OCI-M2 (cell line): ENCODE measurements at regions not wholly inside any gene's neighbourhood (a gene's known extent, or its start where the extent isn't known, plus 50 kb on each side); places are given as distances from the start of the nearest gene placed in this dataset.
"Not testable (repeated sequence)": the region's sequence is repeated elsewhere in the genome, so short reads cannot be mapped to it uniquely, and the experiment has no call there.

Source experiments
- DNase-seq: peaks from one replicate; lab custom pipeline; 2025; ENCODE audit not compliant: unreplicated experiment; lab: John Stamatoyannopoulos, UW

DNA sequence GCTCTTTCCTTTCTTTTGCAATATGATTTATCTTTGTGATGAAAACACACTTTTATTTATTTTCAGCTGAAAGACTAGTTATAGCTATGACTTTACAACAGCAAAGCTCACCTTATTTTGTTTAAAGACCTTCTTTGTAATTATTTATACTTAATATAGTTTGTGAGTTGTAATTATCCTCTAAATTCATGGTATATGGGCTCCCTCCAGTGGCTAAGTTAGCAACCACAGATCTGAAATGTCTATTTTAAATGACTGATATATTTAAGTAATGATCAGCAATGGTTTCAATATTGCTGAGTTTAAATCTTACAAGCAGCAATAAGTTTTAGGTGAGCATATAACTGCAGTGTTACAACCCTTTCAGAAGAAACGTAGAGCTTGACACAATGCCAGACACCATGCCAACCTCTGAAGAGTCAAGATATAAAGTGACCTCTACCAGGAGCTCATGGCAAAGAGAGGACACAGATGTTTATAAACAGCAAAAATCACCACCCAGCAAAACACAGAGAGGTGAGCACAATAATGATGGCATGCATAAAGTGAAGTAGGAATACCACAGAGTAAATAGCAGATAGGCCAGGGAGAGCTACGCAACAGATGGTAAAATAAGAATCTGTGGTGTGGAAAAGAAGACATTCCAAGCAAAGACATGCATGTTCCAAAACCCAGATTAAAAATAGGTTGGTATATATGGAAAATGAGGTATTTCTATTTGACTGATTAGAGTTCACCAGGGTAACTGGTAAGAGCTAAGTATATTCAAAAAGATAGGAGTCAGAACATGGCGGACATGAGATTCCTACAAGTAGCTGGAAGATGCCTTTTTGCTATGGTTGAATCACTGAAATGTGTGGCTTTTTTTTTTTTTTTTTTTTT lies 143.7 kb upstream of the ZNF385D start:
- no peak for DNase-seq

DNA sequence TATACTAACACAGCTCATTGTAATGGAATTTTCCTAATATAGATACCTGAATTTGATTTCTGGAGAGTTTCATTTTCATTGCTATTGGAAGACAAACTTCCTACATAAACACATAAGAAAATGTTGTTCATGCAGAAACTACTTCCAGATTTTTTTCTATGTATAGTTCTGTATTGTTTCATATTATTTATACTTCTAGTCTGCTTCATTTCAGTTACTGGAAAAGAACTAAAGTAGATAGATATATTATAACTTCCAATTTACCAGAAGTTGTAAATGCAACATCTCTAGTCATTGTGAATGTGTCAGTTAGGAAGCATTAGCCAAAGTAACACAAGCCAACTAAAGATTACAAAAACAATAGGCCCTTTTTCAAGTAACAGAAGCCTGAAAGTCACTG lies 147.3 kb upstream of the ZNF385D start:
- no peak for DNase-seq

DNA sequence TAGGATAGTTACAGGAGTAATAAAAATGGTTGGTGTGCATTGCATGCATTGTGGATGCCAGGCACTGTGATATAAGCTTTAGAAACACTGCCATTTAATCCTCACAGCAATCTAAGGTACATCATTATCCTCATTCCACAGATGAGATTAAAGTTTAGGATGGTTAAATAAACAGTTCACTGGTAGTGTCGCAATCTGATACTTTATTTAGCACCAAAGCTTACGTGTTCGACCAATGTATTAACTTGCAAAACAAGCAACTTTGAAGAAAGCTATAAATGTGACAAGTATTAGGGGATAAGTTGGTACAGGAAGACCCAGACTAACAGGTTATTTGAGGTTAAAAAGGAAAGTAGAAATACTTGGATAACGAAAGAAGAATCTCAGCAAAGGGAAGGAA lies 150.5 kb upstream of the ZNF385D start:
- DNase-seq: no peak

DNA sequence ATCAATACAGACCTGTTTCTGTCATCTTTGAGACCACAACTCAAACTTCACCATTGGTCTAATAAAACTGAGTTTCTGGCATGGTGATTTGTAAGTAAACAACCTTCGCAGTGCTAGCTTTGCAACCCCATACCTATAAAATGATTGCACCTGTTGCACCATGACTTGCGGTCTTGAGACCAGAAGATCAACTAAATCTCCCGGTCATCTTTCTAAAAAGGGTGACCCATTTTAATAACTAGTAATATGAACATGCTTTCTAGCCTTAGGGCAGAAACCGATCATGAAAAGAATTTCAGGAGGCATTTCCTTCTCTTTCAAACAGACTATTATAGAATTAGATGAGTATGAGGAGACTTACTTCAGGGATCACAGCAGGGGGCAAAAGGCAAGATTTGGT lies 151.9 kb upstream of the ZNF385D start:
- no peak for DNase-seq

DNA sequence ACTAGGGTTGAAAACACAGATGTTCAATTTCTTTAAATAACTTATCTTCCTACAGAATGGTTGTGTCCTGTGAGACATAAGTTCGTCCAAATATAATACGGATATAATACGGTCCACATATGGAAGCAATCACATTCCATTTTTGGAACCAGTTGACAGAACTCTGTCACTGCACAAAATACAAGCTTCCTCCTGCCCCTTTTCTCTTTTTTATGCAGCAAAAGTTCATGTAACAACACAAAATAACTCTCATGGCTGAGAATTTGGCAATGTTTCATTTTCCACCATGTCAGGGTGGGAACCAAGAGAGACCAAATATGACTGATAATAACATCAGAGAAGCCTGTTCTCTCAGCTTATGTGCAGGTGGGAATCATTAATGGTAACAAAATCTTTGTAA lies 158.1 kb upstream of the ZNF385D start:
- no peak for DNase-seq

DNA sequence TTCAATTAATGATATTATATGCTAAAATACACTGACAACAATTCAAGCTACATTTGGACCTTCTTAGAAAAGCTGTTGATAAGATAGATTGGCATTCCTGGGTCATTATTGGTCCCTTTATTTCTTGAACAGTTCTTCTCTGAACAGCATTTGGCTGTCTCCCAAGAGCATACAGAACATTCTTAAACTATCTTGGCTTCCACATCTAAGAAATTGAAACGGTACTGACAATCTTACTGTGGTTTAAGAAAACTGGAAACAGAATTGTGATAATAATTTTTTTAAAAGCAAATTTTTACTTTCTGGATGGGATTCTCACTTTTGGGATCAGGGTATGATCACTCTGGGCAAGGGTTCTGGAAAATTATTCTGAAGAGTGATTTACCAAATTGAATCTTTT lies 161.7 kb upstream of the ZNF385D start:
- no peak for DNase-seq

DNA sequence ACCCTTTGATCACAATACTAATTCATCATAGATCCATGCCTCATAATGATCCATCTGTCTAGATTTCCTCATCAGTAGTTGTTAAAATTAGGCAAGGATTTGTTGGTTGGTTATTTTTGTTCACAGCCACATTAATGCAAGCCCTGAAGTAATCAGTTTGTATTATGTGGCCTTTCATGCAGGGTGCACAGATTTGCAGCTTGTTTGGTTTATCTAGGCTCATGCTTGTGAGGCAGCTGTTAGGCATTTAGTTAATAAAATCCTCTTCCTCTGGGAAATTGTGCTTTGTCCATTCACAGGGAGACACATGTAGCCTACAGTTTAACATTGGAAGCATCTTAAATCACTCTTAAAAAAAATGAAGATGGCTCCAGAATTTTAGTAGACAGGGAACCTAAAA lies 162.8 kb upstream of the ZNF385D start:
- DNase-seq: no peak

DNA sequence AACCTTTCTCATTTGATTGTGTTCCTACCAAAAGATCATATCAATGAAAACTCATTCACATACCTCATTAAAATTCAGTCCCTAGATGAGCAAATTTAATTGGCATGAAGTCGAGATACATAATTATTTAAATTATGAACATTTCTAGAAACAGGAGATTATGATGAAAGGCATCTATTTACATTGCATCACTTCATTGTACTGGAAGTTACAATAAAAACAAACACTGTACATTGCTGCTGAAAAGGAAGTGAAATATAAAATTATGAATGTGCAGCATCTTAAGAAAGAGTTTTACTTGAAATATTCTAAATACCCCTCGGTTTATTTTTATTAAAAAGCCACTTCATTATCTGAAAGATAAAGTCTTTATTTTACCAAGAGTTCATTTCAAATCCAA lies 163.4 kb upstream of the ZNF385D start:
- DNase-seq: no peak

DNA sequence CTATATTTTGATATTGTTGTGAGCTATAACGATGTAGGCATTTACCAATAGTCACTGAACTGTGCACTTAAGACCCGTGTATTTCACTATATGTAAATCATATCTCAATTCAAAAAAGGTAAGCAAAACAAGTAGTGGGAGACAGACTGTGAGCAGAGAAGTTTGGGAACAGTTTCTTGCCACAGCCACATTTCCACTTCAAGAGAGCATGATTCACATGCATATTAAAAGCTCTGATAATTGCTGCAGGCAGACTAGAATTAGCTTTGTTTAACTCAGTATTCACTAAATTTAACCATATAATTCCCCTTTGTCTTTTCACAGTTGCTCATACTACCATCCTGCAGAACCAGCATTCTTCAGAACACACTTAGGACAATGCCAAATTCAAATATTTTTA lies 168.4 kb upstream of the ZNF385D start:
- no peak for DNase-seq

DNA sequence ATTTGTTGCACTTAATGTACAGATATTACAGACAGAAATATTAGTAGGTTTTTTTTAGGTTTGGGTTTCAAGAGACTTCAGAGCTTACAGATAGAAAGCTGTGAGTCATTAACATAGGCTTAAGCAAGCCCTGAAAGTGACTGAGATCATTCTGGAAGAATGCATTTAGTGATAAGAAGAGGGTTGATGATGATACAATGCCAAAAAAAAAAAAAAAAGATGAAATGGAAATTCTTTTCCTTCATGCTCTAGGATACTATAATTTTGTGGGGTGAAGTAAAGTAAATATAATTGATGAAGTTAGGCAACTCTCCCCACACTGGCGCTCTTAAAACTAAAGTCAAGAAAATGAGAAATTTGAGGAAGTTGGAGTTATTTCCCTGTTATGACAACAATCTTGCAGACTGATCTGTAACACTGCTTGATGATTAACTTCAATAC lies 169.4 kb upstream of the ZNF385D start:
- no peak for DNase-seq

DNA sequence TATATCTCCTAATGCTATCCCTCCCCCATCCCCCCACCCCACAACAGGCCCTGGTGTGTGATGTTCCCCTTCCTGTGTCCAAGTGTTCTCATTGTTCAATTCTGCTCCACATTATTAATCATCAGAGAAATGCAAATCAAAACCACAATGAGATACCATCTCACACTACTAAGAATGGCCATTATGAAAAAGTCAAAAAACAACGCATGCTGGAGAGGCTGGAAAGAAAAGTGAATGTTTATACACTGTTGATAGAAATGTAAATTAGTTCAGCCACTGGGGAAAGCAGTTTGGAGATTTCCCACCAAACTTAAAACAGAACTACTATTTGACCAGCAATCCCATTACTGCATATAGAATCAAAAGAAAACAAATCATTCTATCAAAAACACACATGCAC lies 172.1 kb upstream of the ZNF385D start:
- DNase-seq: not testable (repeated sequence)

DNA sequence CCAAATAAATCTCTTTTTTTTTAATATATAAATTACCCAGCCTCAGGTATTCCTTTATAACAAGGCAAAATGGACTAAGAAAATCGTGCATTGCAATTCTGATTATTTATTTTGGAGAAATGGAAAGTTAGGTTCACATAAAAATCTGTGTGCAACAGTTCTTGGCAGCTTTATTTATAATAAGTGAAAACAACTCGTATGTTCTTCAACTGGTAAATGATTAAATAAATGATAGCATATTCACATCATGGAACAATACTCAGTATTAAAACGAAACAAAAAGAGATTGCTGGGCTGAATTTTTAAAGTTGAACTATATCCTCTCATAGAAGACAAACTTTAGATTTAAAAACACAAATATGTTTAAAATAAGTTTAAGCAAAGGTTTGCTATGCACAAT lies 176.3 kb upstream of the ZNF385D start:
- no peak for DNase-seq

DNA sequence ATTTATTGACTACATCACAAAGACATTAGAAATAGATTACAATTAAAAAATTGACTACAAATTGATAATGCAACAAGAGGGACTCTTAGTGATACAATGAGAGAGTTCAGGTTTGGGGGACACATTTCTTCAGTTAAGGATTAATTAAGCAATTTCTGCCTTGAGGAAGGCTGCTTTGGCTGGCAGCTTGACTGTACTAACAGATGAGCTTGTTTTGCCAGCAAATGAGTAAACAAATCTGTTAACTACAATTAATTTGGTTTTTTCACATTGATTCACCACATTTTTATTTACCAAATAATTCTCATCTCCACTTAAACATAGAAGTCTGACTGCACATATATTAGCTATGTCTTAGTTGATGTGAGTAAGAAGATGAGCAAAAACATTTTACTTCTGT lies 183.6 kb upstream of the ZNF385D start:
- DNase-seq: no peak

DNA sequence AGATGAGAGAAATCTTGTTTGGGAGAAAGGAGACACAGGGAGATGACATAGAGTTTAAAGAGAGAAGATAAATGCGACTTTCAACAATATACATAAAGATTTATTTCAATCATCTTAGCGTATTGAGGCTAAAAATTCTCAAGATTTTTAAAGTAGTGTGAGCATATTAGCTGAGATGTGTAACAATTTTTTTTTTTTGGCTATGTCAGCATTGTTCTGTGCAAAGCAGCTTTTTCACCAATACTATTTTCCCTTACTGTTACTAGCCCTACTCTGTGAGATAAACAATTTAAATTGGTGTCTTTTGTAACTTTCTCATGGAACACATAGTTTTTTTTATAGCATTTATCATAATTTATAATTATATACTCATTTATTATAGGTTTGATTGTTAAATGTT lies 185.2 kb upstream of the ZNF385D start:
- DNase-seq: no peak

DNA sequence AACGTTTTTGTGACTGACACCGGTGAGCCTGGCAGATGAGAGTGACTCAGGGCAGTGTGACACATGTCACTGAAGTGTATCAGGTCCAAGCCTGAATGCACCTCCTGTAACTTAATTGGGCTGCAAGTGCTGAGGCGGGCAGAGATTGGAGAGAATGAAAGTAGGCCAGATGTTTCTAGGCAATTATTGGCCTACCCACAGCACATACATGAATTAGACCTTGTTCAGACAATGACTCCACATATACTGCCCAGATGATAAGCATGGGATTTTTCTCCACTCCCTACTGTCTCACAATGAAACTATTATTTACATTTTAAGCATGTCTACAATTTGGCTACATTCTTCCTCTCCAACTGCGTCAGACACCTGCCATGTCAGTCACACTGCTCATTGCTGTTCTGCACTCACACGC lies 187.3 kb upstream of the ZNF385D start:
- DNase-seq: no peak

DNA sequence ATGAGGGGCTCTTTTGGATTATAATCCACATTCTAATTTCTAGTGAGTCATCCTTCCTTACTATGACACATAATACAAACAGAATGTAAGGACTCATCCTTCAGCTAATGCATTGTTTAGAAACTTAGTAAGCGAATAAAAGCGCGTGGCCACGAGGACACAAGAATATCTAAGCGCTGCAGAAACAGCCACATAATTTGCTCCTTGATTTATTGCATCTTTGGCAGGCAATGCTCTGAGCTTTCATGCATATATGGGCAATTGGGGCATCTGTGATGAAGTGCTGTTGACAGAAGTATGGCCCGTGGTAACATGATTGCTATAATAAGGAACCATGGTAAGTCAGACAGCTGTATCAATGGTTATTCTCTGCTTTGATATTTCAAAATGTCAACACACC lies 191.3 kb upstream of the ZNF385D start:
- DNase-seq: no peak

DNA sequence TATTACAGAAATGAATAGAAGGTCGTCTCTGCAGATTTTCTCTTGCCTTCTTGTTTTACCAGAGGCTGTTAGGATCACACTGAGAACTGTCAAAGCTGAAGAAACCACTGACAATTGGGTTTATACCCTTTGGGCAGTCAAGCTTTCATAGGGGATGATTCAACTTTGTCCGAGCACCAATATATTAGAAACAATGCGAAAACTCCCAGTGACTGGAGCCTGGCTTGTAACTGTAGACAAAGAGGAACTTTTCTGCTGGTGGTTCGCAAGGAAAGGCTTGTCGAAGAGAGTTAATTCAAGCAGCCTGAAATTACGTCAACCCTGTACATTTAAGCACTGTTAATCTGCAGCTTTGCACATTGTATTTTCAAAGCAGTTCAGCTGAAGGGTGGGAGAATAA lies 193.2 kb upstream of the ZNF385D start:
- DNase-seq: no peak

DNA sequence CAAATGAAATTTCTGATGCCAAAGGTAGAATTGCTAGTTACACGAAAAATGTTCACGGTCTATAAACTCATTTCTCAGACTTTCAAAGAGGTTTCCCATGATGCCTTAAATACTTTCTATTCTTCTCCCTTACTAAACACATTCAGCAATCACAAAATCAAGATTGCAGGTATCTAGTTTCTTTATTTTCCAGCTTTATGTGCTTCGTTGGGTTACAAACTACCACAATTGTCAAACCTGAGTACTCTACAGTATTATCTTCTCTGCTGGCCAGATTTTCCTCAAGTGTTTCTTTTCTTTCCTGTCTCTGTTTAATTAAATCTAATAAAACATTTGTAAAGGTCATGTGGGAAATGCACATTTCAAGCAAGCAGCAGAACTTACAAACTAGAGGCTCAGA lies 201.8 kb upstream of the ZNF385D start:
- no peak for DNase-seq

DNA sequence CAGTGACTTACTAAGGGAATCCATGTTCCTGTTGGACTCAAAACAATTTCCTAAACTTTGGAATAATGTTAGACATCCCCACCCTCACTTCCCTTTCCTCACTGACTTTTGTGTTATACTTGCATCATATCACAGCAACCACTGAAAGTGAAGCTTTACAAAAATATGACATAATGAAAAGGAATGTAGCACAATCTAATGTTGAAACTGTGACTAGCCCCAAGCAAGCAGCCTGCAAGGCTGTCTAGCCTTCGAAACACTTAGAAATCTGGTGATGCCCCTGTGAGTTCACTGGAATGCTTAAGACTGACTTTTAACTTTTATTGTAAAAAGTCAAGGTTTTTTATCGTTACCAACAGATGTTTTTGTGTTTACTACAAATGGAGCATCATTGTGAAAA lies 203.7 kb upstream of the ZNF385D start:
- DNase-seq: no peak

DNA sequence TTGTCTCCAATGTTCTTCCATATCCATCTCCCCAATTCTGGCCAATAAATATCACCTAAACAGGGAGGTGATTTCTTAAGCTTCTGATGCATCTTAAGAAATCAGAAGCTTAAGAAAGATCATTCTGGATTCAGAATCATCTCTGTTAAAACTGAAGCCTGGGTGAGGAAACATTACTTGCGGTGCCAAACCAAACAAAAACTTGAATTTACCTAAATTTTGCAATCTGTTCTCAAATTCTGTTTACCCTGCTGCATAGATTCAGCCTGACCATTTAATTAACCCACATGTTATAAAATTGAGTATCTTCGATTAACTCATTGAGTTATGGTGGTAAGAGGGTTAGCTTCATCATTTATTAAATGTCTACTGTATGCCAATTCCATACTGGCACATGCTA lies 204.4 kb upstream of the ZNF385D start:
- no peak for DNase-seq

DNA sequence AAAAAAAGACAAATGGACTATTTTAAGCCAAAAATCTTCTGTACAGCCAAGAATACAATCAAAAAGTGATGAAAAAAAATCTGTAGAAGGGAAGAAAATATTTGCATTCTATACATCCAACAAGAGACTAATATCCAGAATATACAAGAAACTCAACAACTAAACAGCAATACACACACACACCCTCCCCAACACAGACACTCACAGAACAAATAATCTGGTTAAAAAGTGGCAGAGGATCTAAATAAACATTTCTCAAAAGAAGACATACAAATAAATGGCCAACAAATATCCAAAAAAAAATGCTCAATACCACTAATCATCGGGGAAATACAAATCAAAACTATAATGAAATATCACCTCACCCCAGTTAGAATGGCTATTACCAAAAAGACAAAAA lies 209.0 kb upstream of the ZNF385D start:
- no peak for DNase-seq

DNA sequence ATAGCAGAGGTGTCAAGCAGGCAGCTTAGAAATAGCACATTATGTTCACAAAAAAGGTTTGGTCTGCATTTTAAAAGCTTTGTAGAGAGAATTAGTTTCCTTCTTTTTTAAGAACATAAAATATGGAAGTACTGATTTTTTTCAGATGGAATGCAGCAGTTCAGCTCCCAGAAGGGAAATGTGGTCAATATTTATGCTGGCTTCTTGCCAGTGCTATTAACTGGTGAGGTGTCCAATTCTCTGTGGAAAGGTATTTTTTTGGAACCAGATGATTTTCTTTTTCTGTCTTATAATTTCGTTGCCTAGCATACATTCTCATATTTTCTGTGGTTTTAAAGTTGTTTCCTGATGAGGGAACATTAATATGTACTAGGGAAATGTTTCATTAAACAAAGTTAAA lies 211.4 kb upstream of the ZNF385D start:
- DNase-seq: no peak

DNA sequence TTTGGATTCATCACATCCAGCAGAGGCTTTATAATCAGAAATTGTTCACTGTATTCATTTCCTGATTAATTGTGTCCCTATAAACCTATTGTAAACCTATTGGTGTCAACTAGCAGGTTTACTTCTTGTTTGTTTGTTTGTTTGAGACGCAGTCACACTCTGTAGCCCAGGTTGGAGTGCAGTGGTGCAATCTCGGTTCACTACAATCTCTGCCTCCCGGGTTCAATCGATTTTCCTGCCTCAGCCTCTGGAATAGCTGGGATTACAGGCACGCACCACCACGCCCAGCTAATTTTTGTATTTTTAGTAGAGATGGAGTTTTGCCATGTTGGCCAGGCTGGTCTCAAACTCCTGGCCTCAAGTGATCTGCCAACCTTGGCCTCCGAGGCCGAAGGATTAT lies 215.4 kb upstream of the ZNF385D start:
- not testable (repeated sequence) for DNase-seq
